ENCODE measurements at regions not wholly inside any gene's neighbourhood (a gene's known extent, or its start where the extent isn't known, plus 50 kb on each side); places are given as distances from the start of the nearest gene placed in this dataset.
"Not testable (repeated sequence)": the region's sequence is repeated elsewhere in the genome, so short reads cannot be mapped to it uniquely, and the experiment has no call there.

DNA sequence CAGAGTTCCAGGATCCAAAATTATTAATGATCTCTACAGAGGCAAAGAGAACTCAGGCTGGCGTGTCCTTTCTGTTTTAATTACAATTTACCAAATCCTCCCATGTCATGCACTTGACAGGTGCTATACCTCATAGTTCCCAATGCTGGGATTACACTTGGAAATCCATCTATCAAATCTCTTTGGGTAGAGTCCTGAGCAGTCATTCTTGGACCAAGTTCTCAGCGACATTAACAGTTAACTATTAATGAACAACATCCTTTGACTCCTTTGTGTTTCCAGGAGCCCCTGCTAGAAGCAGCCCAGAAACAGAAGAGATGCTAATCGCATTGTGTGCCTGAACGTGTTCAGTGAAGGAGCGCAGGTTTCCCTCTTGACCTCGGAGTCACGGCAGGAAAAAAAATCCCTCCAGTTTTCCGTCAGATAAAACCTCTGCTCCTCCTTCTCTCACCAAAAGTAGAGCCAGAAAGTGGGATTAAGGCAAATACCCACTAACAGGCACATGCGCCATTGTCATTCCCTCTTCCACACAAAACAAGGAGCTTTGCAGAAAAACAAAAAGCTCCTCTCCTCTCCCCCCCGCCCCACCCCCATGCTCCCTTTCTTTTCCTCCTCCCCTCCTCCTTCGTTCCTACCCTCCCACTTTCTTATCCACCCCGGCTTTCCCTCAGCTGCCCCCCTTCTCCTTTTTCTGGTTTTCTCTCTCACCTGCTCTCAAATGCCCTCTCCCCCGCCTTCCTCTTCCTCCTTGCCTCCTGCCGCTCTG lies 224.7 kb downstream of the ZIC5 start:
- in situ Hi-C loops (cut with MboI; ENCODE audit: low sequenced_read_pairs): no loop called here

DNA sequence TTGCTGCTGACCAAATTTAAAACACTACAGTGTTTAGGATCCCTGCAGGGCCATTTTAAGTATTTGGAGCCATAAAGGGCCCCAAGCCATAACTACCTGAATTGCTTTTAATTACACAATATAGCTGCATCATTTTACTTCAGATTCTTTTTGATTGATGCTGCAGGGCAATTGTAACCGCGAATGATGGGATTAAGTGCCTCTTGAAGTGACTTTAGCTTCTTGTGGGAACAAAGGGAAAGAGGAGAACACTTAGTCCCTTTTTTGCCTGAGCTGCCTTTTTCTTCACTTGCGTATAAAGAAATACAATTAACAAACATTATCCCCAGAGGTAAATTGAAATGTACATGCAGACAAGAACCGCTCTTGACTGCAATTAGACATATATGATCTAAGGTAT lies 228.5 kb downstream of the ZIC5 start:
- in situ Hi-C loops (cut with MboI; ENCODE audit: low sequenced_read_pairs): no loop called here

DNA sequence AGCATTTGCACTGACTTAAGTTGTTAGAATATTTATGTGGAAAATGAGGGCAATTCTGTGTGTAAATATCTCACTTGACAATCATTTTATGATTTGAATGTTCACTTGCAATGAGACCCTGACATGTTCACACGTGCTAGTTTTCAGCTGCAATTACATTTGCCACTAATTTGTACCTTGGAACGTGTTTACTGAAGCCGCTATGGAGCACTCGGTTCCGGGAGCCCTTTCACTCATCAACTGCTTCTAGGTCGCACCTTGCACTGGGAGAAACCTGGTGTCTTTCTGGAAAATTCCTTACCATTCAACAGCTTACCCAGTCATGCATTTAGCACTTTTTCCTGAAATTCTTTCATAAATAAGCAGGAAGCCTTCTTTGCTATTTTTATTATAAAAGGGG lies 229.6 kb downstream of the ZIC5 start:
- in situ Hi-C loops (cut with MboI; ENCODE audit: low sequenced_read_pairs): no loop called here

DNA sequence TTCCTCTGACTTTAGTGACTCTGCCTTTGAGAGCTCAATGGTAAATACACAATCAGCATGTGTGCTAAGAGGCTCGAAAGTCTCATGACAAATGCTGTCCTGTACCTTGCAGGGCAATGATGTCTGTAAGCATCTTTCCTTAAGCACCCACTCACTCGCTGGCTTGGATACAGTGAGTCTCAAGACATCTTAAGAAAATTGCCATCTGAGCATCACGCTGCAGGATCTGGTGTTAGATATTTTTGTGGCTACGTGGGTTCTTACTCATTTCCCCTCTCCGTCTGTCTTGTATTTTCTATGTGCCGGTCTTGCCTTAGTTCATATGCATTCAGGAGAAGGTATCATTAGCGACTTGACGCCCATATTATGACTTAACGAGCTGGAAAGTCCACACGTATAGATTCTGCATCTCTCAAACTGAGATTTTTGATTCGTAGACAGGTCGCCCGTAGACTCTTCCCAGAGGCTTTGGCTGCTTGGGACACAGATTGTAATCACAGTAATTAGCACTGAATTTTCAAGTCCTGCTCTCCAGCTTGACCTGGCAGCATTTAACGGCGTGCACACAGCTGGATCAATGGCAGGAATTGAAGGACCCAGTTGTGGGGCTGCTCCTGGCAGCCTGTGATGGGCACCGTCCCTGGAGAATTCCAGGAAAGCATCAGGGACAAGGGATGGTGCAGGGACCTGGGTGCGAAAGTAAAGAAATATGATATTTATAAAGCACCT lies 231.2 kb downstream of the ZIC5 start:
- in situ Hi-C loops (cut with MboI; ENCODE audit: low sequenced_read_pairs): no loop called here

DNA sequence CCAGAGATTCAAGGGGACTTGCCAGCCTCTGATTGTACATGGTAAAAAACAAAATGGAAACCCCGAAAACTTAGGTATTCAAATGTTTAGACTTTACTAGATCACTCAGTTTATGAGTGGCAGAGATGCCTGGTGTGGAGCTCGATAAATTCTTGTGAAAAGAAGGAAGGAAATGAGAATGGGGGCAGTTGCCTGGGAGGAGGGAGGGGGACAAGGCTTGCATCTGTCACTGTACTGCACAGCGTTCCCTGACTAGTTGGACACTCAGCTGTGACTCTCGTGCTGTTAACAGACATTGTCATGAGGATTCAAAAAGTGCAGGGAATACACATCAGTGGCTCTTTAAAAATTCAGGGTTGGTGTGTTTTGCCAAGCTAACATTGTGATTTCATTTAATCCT lies 232.9 kb downstream of the ZIC5 start:
- in situ Hi-C loops (cut with MboI; ENCODE audit: low sequenced_read_pairs): no loop called here

DNA sequence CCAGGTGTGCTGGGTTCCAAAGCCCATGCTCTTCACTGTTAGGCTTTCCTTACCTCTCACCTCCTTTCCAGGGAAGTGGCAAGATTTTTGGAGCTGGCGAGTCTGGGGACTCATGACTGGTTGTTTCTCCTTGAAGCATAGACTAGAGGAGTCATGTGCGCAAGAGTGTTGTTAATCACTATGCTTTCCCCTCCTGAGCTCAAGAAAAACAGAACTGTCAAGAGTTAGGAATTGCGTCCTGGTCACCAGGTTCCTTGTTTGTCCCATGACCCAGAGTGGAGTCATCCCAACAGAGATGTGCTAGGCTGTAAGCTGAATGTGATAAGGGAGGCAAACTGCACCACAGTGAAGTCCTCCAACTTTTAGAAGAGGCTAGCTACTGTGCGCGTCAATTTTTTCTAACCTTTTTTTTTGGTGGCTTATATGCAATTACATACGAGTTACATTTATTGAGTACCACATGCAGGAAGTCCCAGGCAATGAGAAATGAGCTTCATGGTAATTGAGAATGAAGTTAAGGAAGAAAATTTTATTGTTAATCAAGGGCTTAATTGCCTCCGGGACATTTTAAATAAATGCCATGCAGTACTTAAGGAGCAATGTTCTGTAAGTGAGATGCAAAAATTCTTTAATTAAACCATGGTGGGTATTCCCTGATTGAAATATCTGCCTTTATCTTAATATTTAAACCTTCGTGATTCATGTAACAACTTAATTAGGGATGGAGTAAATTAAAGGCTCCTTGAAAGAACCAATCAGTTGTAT lies 233.9 kb downstream of the ZIC5 start:
- in situ Hi-C loops (cut with MboI; ENCODE audit: low sequenced_read_pairs): no loop called here

DNA sequence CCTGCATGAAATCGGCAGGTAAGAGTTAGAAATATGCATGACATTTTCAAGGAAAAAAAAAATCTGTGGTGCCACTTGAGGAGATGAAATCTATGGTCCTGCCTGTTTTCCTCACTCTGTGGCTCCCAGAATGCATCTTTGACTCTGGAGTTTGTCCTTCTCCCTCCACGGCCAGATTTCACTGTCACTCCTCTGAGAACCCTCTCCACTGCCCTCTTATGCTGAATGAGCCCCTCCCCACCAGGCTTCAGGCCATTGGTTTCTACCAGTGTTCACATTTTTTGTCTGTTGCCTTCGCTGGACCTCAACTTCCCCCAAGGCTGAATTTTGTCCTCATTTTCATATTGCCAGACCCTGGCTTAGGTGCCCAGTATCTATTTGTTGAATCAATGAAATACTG lies 235.0 kb downstream of the ZIC5 start:
- in situ Hi-C loops (cut with MboI; ENCODE audit: low sequenced_read_pairs): no loop called here

DNA sequence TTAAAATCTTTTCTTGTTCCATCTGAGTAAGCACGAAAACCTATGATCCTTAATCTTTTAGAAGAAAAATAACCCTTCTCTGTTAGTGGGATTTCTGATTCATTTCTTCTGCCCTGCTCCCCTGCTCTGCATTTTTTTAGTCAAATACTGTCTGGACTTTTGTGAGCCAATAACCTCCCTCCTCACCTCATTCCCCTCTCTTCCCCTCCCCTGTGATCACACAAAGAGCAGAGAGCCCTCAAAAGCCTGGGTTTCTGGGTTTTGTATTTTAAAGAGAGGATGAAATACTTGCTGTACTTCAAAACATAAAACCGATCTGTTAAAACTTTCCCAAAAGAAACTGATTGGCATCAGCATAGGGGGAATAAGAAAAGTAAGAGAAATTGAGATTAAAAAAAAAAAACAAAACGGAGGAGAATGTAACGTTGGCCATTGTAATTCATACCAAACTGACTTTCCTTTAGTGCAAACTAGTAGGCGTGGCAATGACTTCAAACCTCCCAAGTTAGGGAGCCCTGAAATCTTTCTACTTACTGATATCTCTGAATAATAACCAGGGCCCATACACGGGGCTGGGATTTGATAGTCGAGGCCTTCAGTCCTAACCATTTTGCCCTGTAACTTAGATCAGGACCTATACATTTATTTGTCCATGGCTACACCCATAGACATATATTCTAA lies 232.9 kb downstream of the TM9SF2 start:
- in situ Hi-C loops (cut with MboI; ENCODE audit: low sequenced_read_pairs): no loop called here

DNA sequence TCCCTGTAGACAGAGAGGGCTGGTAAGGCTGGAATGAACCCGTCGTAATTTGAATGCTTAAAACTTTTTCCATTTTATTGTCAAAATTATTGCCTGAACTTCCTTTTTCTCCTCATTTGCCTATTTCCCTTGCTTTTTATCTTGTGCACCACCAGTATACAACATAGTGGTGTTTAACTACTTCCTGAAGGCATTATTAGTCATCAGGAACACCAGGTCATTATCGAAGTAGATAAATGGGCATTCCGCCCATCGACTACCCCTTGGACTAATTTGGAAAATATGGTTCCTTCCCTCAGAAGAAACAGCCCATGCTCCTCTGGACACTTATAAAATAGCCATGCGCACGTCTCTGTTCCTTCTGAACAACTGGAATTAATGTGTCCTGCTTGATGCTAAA lies 232.1 kb downstream of the TM9SF2 start:
- in situ Hi-C loops (cut with MboI; ENCODE audit: low sequenced_read_pairs): no loop called here

DNA sequence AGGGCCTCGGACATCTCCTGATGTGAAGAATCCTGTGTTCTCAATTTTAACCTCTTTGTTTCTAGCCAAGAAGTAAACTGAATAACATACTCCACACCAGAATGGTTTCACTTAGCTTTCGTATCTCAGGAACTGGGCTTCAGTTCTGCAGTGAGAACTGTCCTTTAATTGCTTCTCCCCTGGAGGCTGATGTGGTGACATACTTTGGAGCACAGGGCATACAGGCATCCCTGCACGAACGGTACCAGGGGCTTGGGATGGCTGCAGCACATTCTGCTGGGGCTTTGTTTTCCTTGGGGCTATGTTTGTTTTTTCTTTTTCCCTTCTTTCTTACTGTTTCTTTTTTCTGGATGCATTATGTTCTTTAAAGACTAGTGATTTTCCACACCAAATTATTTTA lies 230.5 kb downstream of the TM9SF2 start:
- in situ Hi-C loops (cut with MboI; ENCODE audit: low sequenced_read_pairs): no loop called here

DNA sequence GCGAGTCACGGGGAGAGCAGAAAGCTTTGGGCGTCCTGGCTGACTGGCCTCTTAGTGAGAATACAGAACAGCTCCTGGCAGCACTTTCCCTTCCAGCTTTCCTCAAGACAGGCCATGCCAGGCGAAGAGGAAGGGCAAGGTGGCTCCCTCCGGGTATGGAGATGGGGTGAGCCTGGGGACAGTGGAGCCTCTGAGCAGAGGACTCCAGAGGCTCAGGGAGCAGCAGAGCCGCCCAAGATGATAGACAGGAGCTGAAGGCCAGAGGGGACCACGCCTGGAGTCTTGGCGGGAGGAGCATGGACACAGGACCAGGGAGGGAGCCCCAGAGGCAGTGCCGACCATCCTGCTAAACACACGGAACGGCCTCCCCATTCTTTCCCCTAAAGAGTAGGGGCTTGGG lies 229.1 kb downstream of the TM9SF2 start:
- in situ Hi-C loops (cut with MboI; ENCODE audit: low sequenced_read_pairs): no loop called here

DNA sequence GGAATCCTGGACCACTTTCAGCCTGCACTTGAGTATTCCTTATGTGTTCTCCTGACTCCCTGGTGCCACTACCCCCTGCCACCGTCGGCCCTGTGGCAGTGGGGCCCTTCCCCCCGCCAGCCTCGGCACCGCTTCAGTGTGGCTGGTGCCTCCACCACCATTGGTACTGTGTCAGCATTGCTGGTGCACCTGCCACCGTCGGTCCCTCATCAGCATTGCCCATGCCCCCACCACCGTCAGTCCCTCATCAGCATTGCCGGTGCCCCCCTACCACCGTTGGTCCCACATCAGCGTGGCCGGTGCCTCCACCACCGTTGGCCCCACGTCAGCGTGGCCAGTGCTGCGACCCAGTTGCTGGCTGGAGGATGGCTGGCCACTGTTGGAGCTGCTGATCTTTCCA lies 228.5 kb downstream of the TM9SF2 start:
- in situ Hi-C loops (cut with MboI; ENCODE audit: low sequenced_read_pairs): no loop called here

DNA sequence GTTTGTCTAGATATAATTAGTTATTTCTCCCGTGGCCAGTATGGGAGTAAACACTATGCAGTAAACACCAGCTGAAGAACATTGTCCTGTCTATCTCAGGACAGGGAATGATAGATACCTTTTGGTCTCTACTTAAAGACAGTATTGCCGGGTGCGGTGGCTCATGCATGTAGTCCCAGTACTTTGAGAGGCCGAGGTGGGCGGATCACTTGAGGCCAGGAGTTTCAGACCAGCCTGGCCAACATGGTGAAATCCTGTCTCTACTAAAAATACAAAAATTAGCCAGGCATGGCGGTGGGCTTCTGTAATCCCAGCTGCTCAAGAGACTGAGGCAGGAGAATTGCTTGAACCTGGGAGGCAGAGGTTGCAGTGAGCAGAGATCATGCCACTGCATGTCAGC lies 226.4 kb downstream of the TM9SF2 start:
- in situ Hi-C loops (cut with MboI; ENCODE audit: low sequenced_read_pairs): not testable (repeated sequence)

DNA sequence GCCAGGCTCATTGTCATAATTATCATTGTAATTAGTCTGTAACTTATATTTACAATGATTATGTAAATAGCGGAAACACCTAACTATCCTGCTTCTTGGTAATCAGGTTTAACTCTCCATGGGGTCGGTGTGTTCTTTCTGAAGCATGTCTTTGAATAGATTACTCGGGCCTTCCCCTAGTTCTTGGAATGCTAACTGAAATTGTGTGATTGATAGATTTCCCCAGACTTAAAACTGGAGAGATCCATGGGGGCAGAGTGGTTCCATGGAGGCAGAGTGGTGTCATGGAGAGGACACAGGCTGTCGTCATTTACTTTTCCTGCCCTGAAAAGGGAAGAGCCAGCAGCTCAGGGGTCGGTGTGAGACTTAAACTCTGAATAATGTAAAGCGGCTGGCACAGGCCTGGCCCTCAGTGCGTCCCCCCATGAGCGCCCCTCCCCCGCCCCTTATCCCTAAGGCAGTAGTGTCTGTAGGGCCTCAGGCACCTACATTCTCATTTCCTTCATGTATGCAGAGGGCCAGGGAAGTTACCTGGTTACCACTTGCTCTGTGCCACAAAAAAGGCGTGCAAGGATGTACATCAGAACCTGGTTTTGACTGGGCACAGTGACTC lies 225.1 kb downstream of the TM9SF2 start:
- in situ Hi-C loops (cut with MboI; ENCODE audit: low sequenced_read_pairs): no loop called here

DNA sequence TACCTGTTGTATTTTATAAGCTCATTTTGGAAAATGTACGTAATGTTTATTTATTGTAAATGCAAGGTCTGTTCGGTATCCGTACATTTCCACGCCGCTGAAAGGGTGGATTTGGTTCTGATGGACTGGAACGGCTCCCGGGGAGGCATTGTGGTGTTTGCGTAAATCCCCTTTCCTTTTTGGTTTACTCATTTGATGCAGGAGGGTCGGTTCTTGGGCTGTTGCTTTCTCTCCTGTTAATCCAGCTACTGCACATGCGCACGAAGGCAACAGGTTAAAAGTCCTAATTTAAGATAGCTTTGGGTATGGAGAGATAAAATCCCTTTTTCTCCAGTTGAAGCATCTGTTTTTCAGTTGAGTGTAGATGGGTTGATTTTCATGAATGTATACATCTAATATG lies 224.4 kb downstream of the TM9SF2 start:
- in situ Hi-C loops (cut with MboI; ENCODE audit: low sequenced_read_pairs): no loop called here

DNA sequence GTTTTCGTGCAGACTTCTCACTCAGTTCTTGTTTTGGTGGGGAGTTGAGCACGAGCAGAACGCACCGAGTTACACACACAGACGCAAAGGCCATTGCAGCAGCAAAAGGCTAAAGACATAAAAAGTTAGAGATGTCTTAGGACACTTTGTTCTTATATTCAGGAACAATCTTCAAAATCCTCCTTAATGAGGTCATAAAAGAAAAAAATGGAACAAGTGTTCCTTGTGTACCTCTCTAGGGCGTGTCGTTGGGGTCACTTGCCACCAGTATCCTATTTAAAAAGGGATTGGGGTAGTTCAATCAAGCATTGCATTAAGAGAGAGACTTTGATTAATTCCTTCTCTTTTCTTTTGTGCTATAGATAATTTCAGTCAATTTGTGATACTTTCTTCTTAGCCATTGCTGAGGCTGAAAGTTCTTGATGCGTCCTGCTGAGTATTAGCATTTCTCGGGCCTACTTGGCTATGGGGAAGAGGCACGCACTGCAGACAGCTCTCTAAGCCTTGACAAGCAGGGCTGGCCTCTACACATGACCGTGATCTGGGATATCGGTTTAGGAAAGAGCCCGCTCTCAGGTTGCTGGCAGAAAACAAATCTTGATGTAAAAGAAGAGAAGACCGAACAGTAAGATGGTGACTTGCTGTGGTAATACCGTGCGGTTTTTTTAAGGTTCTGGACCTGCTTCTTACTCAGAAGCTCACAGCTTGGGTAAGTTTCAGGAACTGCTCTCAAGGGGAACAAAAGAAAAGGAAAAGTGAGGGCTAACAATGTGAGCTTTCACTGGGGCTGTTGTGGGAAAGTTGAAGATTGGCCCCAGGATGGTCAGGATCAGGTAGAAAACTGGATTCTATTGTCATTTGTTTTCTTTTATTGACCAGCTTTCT lies 223.6 kb downstream of the TM9SF2 start:
- in situ Hi-C loops (cut with MboI; ENCODE audit: low sequenced_read_pairs): no loop called here

DNA sequence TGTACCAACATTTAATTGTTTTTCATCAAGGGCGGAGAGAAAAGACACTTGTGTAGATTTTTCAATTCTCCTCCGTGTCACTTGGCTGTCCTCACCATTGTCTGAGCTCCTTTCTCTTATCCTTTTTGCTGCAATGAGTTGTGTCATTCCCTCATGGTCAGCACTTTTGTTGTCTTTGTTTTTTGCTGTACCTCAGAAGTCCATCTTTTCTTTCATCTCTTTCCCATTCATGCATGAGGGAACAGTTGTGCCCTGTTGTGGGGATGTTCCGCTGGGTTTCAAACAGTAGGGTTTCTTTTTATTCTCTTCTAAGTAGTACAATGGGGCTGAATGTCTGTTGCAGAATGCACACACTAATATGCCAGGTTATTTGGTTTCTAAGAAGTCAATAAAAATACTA lies 222.6 kb downstream of the TM9SF2 start:
- in situ Hi-C loops (cut with MboI; ENCODE audit: low sequenced_read_pairs): no loop called here

DNA sequence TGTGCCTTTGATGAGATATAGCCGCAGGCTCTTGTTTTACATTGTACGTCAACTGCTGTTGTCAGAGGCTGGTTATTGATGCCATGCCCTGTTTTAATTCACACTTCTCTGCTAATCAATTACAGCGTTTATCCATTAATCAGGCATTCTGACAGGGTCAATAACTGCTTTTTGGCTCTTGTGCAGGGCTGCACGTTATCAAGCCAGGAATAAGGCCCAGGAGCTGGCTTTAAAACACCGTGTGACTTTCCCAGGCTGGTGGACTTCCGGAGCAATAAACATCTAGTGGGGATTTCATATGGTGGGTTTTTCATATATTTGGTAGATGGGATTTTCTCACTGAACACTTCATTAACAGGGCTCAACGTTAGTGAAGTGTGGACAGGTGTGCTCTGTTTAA lies 221.7 kb downstream of the TM9SF2 start:
- in situ Hi-C loops (cut with MboI; ENCODE audit: low sequenced_read_pairs): no loop called here

DNA sequence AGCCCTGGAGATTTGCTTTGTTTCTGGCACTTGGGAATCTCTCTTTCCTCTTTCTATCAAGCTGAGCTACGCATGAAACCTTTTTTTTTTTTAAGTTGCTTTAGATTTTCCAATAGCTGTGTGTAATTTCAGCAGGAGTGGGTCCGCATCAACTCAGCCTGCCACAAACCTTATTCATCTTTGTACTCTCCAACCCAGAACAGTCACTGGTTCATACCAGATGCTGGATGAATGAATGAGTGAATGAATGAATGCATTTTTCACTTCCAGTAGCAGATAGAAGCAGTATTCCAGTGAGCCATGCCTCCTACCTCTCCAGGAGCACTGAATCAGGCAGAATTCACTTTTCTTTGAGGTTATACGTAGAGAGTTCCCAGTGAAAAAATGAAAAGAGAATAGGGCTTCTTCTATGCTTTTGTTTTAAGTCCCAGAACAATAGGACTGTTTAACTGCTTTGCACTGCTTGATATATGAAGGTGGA lies 221.1 kb downstream of the TM9SF2 start:
- in situ Hi-C loops (cut with MboI; ENCODE audit: low sequenced_read_pairs): no loop called here

All from HL-60/S4 treated with retinoic acid at 250 ng/mL for 4 days and 3 days (cell line).